Uterus (tissue), 2 donors: ENCODE measurements at regions not wholly inside any gene's neighbourhood (a gene's known extent, or its start where the extent isn't known, plus 50 kb on each side); places are given as distances from the start of the nearest gene placed in this dataset.

Experiments used
- POLR2A ChIP-seq, 2 donors: fragments of 450-650 bp; IDR thresholded peaks; one replicate each; pipeline ENCODE4 v1.6.1; 2016; ENCODE audit warnings: antibody characterized with exemption in 2 of 2, mild to moderate bottlenecking in 1 of 2, moderate library complexity in 1 of 2
- TF ChIP-seq, protein P1 (sequence below), 4 experiments: fragments of 200-600 bp in 2 of 4; fragments of 450-650 bp in 2 of 4; sonication (generic) in 2 of 4; IDR thresholded peaks; one replicate each; pipeline ENCODE4 v1.5.1; 2016 to 2019; ENCODE audit warnings: antibody characterized with exemption in 4 of 4, mild to moderate bottlenecking in 2 of 4, moderate library complexity in 1 of 4

GRCh38 chr14:53848854-53849253 lies 107.8 kb downstream of the BMP4 start:
- TF ChIP-seq, protein P1, sequence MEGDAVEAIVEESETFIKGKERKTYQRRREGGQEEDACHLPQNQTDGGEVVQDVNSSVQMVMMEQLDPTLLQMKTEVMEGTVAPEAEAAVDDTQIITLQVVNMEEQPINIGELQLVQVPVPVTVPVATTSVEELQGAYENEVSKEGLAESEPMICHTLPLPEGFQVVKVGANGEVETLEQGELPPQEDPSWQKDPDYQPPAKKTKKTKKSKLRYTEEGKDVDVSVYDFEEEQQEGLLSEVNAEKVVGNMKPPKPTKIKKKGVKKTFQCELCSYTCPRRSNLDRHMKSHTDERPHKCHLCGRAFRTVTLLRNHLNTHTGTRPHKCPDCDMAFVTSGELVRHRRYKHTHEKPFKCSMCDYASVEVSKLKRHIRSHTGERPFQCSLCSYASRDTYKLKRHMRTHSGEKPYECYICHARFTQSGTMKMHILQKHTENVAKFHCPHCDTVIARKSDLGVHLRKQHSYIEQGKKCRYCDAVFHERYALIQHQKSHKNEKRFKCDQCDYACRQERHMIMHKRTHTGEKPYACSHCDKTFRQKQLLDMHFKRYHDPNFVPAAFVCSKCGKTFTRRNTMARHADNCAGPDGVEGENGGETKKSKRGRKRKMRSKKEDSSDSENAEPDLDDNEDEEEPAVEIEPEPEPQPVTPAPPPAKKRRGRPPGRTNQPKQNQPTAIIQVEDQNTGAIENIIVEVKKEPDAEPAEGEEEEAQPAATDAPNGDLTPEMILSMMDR (IDR thresholded peaks at IDR 0.05), result no peak
- no peak for TF ChIP-seq POLR2A (IDR thresholded peaks at IDR 0.05)
